GM19455 (cell line): ENCODE measurements at regions not wholly inside any gene's neighbourhood (a gene's known extent, or its start where the extent isn't known, plus 50 kb on each side); places are given as distances from the start of the nearest gene placed in this dataset.

ENCODE experiments used
- ATAC-seq: cut with Tn5 transposase; IDR thresholded peaks from one replicate; pipeline ENCODE4 v1.9.1; 2021; ENCODE audit not compliant: unreplicated experiment

- no peak for ATAC-seq
Observed at GRCh38 chr10:61319386-61320256, 133.6 kb downstream of the TMEM26 start.

DNA sequence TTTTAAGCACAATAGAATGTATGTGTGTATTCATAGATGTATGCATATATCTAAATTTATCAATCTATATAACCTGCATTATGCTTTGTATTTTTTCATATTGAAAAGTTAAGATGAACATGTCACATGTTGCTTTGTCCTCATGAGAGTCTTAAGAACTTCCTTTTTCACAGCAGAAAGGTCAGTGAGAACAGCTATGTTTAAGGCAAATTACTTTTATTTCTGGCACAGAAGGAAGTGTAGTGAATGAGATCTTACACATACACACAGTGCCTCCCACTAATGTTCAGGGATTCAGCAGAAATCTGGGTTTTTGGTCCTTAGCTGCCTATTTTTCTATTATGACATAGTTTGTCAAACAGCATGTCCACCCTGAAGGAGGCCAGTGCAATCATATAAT is 134.8 kb downstream of the TMEM26 start:
- ATAC-seq, result no peak

- ATAC-seq, result no peak
Observed at GRCh38 chr10:61317706-61318105, 135.5 kb downstream of the TMEM26 start.

DNA sequence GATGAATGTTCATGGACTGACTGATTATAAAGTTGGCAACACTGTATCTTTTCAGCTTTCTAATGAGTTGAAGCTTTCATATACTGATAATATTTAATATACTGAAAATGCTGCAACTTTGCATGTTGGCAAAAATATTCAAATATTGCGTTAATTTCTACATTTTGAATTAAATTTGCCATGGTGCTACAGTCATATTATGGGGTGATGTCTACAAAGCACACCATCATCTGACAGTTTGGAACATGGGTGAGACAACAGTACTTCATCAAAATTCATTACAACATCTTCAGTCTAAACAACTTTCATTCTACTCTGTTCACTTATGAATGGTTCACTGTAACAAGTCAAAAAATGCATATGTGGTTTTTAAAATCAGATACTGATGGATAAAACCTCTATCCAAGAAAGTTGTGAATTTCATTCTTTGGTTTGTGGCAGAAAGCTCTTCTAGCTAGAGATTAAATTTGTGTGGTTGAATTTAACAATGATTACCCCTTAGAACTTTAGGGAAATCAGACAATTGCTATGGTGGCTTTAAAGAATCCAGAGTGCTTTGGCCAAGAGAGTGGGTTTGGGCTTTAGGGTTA is 136.4 kb downstream of the TMEM26 start:
- no peak for ATAC-seq

DNA sequence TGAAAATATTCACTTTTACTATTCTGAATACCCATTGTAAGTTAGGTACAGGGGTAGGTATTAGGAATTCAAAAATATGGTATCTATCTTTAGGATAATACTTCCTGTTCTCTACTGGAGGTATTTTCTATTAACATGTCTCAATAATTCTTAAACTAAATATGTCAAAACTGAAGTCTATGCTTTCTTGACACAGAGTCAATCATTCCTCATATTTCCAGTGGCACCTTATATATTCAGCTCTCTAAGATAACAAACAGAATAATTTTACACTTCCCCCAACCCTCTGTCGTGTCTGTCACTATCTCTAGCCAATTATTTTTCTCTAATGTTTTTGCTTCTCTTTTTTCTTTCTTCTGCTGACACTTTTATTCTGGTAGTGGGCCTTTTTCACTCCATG is 138.9 kb downstream of the TMEM26 start:
- no peak for ATAC-seq

DNA sequence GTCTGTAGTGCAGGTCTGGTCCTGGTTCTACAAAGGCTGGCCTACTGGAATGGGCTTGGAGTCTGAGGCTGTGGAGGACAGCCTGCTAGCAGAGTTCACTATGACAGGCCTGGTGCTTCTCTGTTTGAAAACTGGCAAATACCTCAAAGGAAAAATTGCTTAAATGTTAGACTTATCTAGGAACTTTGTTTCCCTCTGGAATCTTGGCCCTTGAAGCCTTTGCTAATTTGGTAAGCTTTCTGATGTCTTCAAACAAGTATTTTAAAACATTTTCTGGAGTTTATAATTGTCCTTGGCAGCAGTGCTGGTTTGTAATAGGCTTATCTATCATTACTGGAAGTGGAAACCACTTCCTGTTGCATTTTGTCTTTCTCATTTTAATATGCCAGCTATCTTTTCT is 139.7 kb downstream of the TMEM26 start:
- no peak for ATAC-seq

DNA sequence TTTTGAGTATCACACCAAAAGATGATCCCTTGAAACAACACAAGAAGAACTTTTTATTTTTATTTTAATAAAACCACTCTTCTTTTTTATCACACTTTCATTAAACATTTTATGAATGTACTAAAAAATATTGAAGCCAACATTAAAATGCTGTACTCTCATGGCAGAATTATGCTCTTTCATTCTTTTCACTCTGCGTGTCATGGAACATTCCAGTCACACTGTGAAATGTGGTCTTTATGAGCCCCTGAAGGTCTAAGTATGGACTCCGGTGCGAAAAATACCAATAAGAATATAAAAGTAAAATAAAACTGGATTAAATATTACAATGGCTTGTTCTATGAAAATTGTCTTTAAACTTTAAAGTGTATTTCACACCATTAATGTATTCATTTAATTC is 148.4 kb downstream of the TMEM26 start:
- no peak for ATAC-seq

- ATAC-seq, result no peak
Observed at GRCh38 chr10:61302124-61302523, 151.1 kb downstream of the TMEM26 start.

DNA sequence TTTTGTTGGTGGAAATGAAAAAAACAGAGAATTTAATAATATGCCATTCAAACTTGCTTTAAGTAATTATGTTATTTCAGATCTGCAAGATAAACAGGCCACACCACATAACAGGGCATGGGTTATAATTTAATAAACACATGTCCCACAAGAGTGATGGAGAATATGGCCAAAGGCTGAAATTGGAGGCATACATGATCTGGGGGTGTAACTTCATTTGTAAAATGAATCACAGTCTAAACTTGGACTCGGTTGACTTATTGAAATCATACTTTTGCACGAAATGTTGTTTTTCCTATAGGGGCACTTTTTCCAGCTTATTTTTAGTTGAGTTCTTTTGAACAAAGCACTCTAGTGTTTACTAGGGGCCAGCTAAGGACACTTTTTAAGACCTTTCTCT is 151.6 kb downstream of the TMEM26 start:
- ATAC-seq, result no peak

DNA sequence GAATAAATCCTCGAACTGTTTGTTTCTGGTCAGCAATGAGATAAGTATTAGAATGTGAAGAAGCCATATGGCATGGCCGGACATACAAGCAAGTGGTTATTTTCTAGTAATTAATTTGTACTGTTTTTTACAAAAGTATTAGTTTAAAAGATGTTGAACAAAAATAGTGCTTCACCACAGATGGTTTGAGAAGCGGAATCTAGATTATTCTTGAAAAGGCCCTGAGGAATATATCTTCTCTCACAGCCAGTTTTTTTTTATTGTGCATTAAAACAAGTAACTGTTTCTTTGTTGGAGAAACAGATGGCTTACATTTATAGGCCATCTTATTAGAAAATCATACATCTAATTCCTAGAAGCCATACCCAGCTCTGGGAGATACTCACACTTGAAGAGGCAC is 153.3 kb downstream of the TMEM26 start:
- no peak for ATAC-seq

DNA sequence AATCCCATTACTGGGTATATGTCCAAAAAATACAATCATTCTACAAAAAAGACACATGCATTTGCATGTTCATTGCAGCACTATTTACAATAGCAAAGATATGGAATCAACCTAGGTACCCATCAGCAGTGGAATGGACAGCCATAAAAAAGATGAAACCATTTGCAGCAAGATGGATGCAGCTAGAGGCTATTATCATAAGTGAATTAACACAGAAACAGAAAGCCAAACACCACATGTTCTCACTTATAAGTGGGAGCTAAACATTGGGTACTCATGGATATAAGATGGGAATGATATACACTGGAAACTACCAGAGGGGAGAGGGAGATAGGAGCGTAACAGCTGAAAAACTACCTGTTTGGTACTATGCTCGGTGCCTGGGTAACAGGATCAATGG is 154.0 kb downstream of the TMEM26 start:
- ATAC-seq, result no peak

GRCh38 chr10:61298194-61298593 is 155.0 kb downstream of the TMEM26 start:
- no peak for ATAC-seq

DNA sequence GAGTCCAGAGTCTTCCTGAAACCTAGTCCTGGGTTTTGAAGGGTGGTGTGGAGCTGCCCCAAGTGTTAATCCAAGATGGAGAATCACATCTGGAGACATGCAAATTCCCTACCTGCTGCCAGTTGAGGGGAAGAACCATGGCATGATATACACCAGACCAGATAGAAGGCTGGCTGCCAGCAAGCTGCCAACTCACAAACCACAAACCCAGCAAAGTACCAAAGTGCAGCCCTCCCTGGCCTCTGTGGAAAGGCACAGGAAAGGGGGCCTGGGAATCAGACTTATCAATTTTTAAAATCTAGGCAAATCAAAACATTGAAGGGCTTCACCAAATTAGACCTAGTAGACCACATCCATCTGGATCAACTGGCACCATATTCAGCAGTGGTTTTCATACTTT is 157.0 kb downstream of the TMEM26 start:
- no peak for ATAC-seq

- no peak for ATAC-seq
Observed at GRCh38 chr10:61294131-61294530, 159.1 kb downstream of the TMEM26 start.

DNA sequence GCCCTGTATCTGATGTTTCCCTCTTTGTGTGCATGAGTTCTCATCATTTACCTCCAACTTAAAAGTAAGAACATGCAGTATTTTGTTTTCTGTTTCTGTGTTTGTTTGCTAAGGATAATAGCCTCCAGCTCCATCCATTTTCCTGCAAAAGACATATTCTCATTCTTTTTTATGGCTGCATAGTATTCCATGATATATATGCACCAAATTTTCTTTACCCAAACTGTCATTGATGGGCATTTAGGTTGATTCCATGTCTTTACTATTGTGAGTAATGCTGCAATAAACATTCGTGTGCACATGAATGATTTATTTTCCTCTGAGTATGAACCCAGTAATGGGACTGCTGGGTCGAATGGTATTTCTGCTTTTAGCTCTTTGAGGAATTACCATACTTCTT is 163.4 kb downstream of the TMEM26 start:
- ATAC-seq, result no peak

DNA sequence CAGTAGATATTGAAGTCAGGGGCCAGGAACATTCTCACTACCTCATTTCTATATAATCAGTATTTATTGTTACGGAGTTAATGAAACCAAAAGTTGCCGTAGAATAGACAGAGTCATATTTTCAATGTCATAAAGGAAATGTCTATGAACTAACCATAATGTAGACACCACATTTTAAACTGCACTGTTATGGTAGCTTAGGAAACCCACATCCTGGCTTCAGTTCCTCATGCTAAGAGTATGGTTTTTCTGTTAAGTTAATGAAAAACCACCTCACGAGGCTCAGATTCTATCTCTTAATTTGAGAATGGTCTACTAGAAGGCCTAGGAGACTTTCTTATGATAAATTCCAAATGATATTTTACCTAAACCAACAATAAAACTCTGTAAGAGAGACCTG is 166.5 kb downstream of the TMEM26 start:
- peak; percentile 99 for ATAC-seq

- ATAC-seq, result no peak
Observed at GRCh38 chr10:61285749-61286148, 167.4 kb downstream of the TMEM26 start.

GRCh38 chr10:61284222-61284890 is 168.8 kb downstream of the TMEM26 start:
- no peak for ATAC-seq

DNA sequence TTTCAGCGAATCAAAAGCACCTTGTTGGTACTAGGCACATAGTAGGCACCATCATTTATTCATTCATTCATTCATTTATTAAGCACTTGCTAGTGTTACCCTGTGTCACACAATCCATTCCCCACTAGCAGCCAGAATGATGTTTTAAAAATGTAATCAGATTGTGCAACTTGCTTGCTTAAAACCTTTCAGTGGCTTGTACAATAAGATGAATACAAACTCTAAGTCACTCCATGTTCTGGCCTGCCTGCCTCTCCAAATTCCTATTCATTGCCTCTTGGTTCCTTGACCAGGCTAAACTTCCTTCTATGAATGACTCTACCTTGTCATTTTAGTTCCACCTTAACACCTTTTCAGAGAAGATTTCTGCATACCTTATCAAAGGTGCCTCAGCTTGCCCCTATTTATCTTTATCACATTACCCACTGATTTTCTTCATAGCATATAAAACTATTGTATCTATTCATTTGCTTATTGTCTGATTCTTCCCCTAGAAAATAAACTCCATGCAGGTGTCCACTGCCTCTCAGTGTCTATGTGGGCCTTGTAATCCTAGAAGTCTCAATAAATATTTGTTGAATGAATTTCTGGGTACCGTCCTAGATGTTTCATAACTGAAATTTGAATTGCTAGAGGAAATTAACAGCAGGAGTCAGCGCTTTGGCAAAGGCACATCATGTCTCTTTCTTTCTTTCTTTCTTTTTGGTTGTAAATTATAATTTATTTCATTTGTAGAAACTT is 169.5 kb downstream of the TMEM26 start:
- no peak for ATAC-seq

- no peak for ATAC-seq
Observed at GRCh38 chr10:61283066-61283465, 170.1 kb downstream of the TMEM26 start.

GRCh38 chr10:61280303-61280702 is 172.9 kb downstream of the TMEM26 start:
- ATAC-seq, result no peak
